Effector memory CD4-positive, alpha-beta T cell (primary cell): ENCODE measurements at regions not wholly inside any gene's neighbourhood (a gene's known extent, or its start where the extent isn't known, plus 50 kb on each side); places are given as distances from the start of the nearest gene placed in this dataset.

ENCODE experiments used
- DNase-seq, 3 donors: peaks; one replicate each; pipeline ENCODE4 v3.0.0-alpha.2; 2020
- H3K27ac ChIP-seq: 2 replicates; pipeline ENCODE4 v1.7.0; 2013; ENCODE audit warnings: mild to moderate bottlenecking, low read length, moderate library complexity; ENCODE audit not compliant: insufficient read depth, poor library complexity, severe bottlenecking
- H3K27me3 ChIP-seq: replicated peaks from 2 replicates; pipeline ENCODE4 v1.7.0; 2013; ENCODE audit warnings: mild to moderate bottlenecking, low read length; ENCODE audit not compliant: insufficient read depth, control insufficient read depth, poor library complexity, severe bottlenecking
- H3K36me3 ChIP-seq: 2 replicates; pipeline ENCODE4 v1.7.0; 2013; ENCODE audit warnings: mild to moderate bottlenecking, low read length, moderate library complexity; ENCODE audit not compliant: control insufficient read depth, insufficient read depth
- H3K4me1 ChIP-seq: 2 replicates; pipeline ENCODE4 v1.7.0; 2013; ENCODE audit warnings: low read length, mild to moderate bottlenecking; ENCODE audit not compliant: control insufficient read depth, insufficient read depth, poor library complexity, severe bottlenecking
- H3K4me3 ChIP-seq: 2 replicates; pipeline ENCODE4 v1.7.0; 2013; ENCODE audit warnings: low read length, low read depth, mild to moderate bottlenecking; ENCODE audit not compliant: insufficient read depth, poor library complexity, severe bottlenecking
- H3K9me3 ChIP-seq: 2 replicates; pipeline ENCODE4 v1.7.0; 2013; ENCODE audit warnings: mild to moderate bottlenecking, low read length, moderate library complexity; ENCODE audit not compliant: control insufficient read depth

GRCh38 chr11:36890841-36891240 lies 292.8 kb upstream of the RAG2 start:
- Histone ChIP-seq H3K27me3 (no peaks in the 10 kb centered on the region), H3K4me1 (no peaks in the 10 kb centered on the region), H3K4me3 (no peak overlapping the region), H3K9me3 (no peaks in the 10 kb centered on the region), H3K36me3 (no peaks in the 10 kb centered on the region), H3K27ac (no peak overlapping the region)
- no peak for DNase-seq

- Histone ChIP-seq H3K27me3 (no peaks in the 10 kb centered on the region), H3K4me1 (no peaks in the 10 kb centered on the region), H3K36me3 (no peaks in the 10 kb centered on the region), H3K27ac (no peak overlapping the region), H3K9me3 (no peaks in the 10 kb centered on the region), H3K4me3 (no peak overlapping the region)
- no peak for DNase-seq
These were observed 292.2 kb upstream of the RAG2 start for GRCh38 chr11:36890121-36890679.

DNA sequence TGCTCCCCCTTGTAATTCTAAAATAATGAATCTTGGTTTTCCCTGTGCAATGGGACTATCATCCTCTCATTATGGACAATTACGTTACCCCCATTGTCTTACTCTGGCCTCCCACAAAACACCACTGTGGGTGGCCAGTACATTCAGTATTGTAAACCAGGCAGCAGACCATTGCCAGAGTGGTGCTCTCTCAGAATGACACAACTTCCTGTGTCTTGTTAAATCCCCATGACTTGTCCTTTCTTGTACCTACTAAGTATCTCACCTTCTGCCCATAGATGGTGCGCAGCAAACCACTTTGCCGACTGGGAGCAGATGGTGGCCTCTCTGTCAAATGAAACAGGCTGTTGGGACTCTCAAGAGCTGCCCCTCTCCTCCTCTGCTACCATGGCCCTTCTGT lies 287.1 kb upstream of the RAG2 start:
- no peak overlapping the region for H3K4me3 ChIP-seq
- DNase-seq = no peak

DNA sequence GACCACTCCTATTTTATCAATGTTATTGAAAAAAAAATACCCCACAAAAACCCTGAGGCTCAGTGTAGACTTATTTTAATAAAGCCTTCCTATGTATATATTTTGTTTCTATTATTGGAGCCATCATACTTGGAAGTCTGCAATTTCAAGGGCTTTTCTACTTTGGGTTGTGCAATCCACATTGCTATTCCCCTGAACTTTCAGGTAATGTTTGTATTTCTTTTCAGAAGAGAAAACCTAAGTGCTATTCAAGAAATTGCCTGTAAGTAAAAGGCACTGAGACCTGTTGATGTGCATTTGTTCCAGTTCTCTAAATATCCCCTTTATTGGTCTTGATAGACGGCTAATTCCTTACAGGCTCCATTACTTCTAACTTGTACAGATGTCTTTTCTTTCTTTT lies 280.7 kb upstream of the RAG2 start:
- Histone ChIP-seq H3K4me3 (no peak overlapping the region), H3K9me3 (no peaks in the 10 kb centered on the region), H3K27ac (no peak overlapping the region), H3K4me1 (no peaks in the 10 kb centered on the region), H3K36me3 (no peaks in the 10 kb centered on the region), H3K27me3 (no peaks in the 10 kb centered on the region)
- no peak for DNase-seq

More for the DNA sequence above, 287.1 kb upstream of the RAG2 start:
- Histone ChIP-seq H3K9me3 (no peaks in the 10 kb centered on the region), H3K4me1 (no peaks in the 10 kb centered on the region), H3K27me3 (no peaks in the 10 kb centered on the region), H3K36me3 (no peaks in the 10 kb centered on the region), H3K27ac (no peak overlapping the region)

- no peaks in the 10 kb centered on the region for H3K36me3 ChIP-seq
- H3K27me3 ChIP-seq = no peaks in the 10 kb centered on the region
- no peak for DNase-seq
- H3K4me3 ChIP-seq = no peak overlapping the region
- no peaks in the 10 kb centered on the region for H3K4me1 ChIP-seq
- no peaks in the 10 kb centered on the region for H3K9me3 ChIP-seq
- no peak overlapping the region for H3K27ac ChIP-seq
These were observed 279.1 kb upstream of the RAG2 start for GRCh38 chr11:36877149-36877548.

DNA sequence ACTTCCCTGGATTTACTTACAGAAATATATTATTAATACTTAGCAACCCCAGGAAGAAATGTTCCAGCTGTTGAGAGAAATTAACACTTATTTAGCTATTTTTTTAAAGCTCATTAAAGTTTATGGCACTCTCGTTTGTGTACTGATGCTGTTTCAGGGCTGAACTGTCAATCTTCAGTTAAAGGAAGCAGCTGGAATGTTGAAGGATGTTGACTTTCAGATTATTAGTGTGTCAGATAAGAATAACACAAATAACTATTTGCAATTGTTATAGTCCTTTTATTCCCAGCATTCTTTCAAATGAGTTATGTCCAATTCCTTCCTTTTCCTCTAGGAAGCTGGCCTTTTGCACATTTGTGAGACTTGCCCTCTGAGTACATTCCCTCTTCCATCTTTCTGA lies 278.2 kb upstream of the RAG2 start:
- no peaks in the 10 kb centered on the region for H3K4me1 ChIP-seq

DNA sequence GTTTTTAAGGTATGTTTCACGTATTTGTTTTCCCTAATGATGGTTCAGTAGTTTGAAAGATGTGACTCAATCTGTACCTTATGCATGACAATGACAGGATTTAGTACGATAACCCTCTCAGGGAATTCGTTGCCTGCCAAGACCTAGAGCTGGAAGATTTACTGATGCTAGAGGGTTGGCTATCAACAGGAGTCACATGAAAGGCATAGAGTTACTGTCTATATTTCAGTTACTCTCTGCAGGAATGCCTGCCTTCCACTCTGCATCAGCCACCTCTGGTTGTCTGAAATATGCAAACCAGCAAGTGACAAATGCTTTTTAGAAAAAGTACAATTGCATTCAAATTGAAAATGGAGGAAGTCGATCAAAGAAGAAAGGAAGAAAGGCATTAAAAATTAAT lies 276.3 kb upstream of the RAG2 start:
- Histone ChIP-seq H3K4me1 (no peaks in the 10 kb centered on the region), H3K9me3 (no peaks in the 10 kb centered on the region), H3K27me3 (no peaks in the 10 kb centered on the region), H3K36me3 (no peaks in the 10 kb centered on the region), H3K27ac (no peak overlapping the region), H3K4me3 (no peak overlapping the region)
- DNase-seq = no peak

More for the DNA sequence above, 278.2 kb upstream of the RAG2 start:
- Histone ChIP-seq H3K36me3 (no peaks in the 10 kb centered on the region), H3K4me3 (no peak overlapping the region), H3K27ac (no peak overlapping the region), H3K27me3 (no peaks in the 10 kb centered on the region), H3K9me3 (no peaks in the 10 kb centered on the region)
- DNase-seq = no peak

- Histone ChIP-seq H3K27ac (no peak overlapping the region), H3K4me1 (no peaks in the 10 kb centered on the region), H3K27me3 (no peaks in the 10 kb centered on the region), H3K36me3 (no peaks in the 10 kb centered on the region), H3K4me3 (no peak overlapping the region), H3K9me3 (no peaks in the 10 kb centered on the region)
- no peak for DNase-seq
These were observed 272.3 kb upstream of the RAG2 start for GRCh38 chr11:36870361-36870760.

DNA sequence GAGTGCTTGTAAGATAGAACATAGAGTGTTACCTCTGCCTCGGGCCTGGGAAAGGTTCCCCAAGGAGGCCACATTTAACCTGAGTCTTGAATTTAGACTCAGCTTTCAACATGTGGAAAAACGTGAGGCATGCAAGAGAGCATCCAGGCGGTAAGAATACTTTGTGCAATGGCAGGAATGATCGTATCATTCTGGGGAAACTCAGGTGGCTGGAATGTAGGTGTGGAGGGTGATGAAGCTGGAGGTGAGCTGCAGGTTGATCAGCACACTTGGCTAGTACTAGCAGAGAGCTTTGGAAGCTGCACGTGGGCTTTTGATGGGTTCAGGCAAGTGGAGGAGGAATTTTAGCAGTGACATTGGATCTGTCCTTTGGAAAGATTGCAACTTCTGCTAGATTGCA lies 270.3 kb upstream of the RAG2 start:
- Histone ChIP-seq H3K9me3 (no peaks in the 10 kb centered on the region), H3K36me3 (no peaks in the 10 kb centered on the region), H3K27me3 (no peaks in the 10 kb centered on the region), H3K4me3 (no peak overlapping the region), H3K27ac (no peak overlapping the region), H3K4me1 (no peaks in the 10 kb centered on the region)
- no peak for DNase-seq

DNA sequence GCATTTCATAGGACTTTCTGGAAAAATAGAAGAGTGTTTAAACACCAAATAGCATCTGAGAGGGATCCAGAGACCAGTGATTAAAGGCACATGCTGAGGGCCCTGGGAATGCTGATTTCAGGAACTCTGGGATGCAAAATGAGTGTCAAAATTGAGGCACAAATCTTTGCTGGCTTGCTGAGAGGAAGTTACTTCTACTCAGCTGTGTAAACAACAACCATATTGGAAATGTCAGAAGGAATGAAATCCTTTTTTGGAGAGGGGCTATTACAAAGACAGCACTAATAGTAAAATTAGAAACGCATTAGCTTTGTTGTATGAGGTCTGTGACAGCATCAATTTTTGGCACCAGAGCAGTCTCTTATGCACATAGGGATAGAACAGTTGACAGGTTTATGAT lies 267.8 kb upstream of the RAG2 start:
- no peak for DNase-seq
- H3K9me3 ChIP-seq = no peaks in the 10 kb centered on the region
- H3K36me3 ChIP-seq = no peaks in the 10 kb centered on the region
- no peaks in the 10 kb centered on the region for H3K27me3 ChIP-seq
- H3K4me3 ChIP-seq = no peak overlapping the region
- H3K27ac ChIP-seq = no peak overlapping the region
- no peaks in the 10 kb centered on the region for H3K4me1 ChIP-seq

- DNase-seq = no peak
- Histone ChIP-seq H3K9me3 (no peaks in the 10 kb centered on the region), H3K4me1 (no peaks in the 10 kb centered on the region), H3K36me3 (no peaks in the 10 kb centered on the region), H3K27me3 (no peaks in the 10 kb centered on the region), H3K27ac (no peak overlapping the region), H3K4me3 (no peak overlapping the region)
These were observed 256.8 kb upstream of the RAG2 start for GRCh38 chr11:36854875-36855274.
